Vagina (tissue), 2 donors: ENCODE measurements at regions not wholly inside any gene's neighbourhood (a gene's known extent, or its start where the extent isn't known, plus 50 kb on each side); places are given as distances from the start of the nearest gene placed in this dataset.

Experiments
- POLR2A ChIP-seq, 2 donors: fragments of 450-650 bp; IDR thresholded peaks; one replicate each; pipeline ENCODE4 v1.6.1; 2017; ENCODE audit warnings: antibody characterized with exemption in 2 of 2, mild to moderate bottlenecking in 2 of 2, moderate library complexity in 2 of 2
- POLR2AphosphoS5 ChIP-seq, 2 donors: sonication (generic); formaldehyde crosslinking; IDR thresholded peaks; one replicate each; pipeline ENCODE4 v1.9.0; 2017; ENCODE audit warnings: antibody characterized with exemption in 2 of 2, mild to moderate bottlenecking in 2 of 2, low read depth in 1 of 2; ENCODE audit not compliant: insufficient read depth in 1 of 2

DNA sequence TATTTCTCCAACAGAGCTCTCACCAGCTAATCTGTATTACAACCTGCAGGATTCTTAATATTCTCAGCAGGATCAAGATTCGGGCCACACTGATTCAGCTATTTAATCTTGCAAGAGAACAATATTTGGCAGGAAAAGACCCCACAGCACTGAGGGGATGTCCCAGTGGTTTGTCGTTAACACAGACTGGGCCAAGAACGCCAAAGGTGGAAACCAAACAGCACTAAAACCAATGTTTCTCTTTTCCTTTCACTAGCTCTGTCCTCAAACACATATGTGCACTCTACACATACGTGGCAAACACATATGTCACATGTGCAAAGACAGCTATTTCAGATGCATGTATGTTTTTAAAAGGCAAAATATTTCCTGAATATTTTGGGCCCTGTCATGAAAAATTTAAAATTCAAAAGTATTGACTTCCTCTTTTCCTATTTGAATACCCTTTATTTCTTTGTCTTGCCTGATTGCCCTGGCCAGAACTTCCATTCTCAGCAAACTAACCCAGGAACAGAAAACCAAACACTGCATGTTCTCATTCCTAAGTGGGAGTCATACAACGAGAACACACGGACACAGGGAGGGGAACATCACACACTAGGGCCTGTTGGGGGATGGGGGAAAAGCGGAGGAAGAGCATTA lies 51.7 kb upstream of the NEBL start:
- TF ChIP-seq POLR2A (IDR thresholded peaks at IDR 0.05) (no peak), POLR2AphosphoS5 (IDR thresholded peaks at IDR 0.05; ENCODE audit: insufficient read depth in 1 of 2, low read depth in 1 of 2) (no peak)
